Mucosa of descending colon (tissue), 3 donors: ENCODE measurements at regions not wholly inside any gene's neighbourhood (a gene's known extent, or its start where the extent isn't known, plus 50 kb on each side); places are given as distances from the start of the nearest gene placed in this dataset.
"Not testable (repeated sequence)": the region's sequence is repeated elsewhere in the genome, so short reads cannot be mapped to it uniquely, and the experiment has no call there.

Experiments used
- ATAC-seq: fragments of 200-7000 bp; cut with Tn5 transposase; one replicate; pipeline ENCODE4 v1.9.1; 2020; ENCODE audit warnings: mild to moderate bottlenecking, moderate library complexity
- DNase-seq, 3 donors: peaks; one replicate each; pipeline ENCODE4 v3.0.0-alpha.2; 2020
- H3K36me3 ChIP-seq: fragments of 200-600 bp; one replicate; pipeline ENCODE4 v1.8.0; 2021; ENCODE audit warnings: low read depth, mild to moderate bottlenecking
- H3K4me1 ChIP-seq: fragments of 200-600 bp; one replicate; pipeline ENCODE4 v1.8.0; 2021; ENCODE audit warnings: low read depth, mild to moderate bottlenecking
- H3K4me3 ChIP-seq: fragments of 200-600 bp; one replicate; pipeline ENCODE4 v1.8.0; 2021; ENCODE audit warnings: mild to moderate bottlenecking
- H3K9me3 ChIP-seq: fragments of 200-600 bp; one replicate; pipeline ENCODE4 v1.8.0; 2021; ENCODE audit warnings: mild to moderate bottlenecking
- CTCF ChIP-seq: fragments of 200-600 bp; IDR thresholded peaks from one replicate; pipeline ENCODE4 v1.8.0; 2022; ENCODE audit warnings: antibody characterized with exemption, mild to moderate bottlenecking
- intact Hi-C, 2 donors: fragments of 100-400 bp; cut with DNase I in 1 of 2; cut with micrococcal nuclease in 1 of 2; formaldehyde crosslinking; loops; one replicate each; pipeline versions ENCODE4 v1.11.0 to v1.11.1; 2022; cut with DNase I, micrococcal nuclease
- donor health status: DM: no; HTN: no; CAD: no; lungs with moderate emphysema.
- donor health status: DM: no; HTN: no; CAD: no.
- donor health status: DM: no; HTN: yes; CAD: no.

- H3K36me3 ChIP-seq = no peaks in the 10 kb centered on the region
- TF ChIP-seq CTCF = no peak
- H3K4me1 ChIP-seq = no peaks in the 10 kb centered on the region
- H3K4me3 ChIP-seq = no peak overlapping the region
- H3K9me3 ChIP-seq = peaks cover 2% of the 10 kb centered on the region
- intact Hi-C loops = no loop called here
- no peak for ATAC-seq
- DNase-seq = no peak
Measured at GRCh38 chr6:96433950-96434349, 87.7 kb upstream of the UFL1 start.

GRCh38 chr6:96436398-96436797, 85.2 kb upstream of the UFL1 start:
- no peak for ATAC-seq
- Histone ChIP-seq H3K36me3 (no peaks in the 10 kb centered on the region), H3K9me3 (peaks cover 2% of the 10 kb centered on the region), H3K4me3 (no peak overlapping the region), H3K4me1 (no peaks in the 10 kb centered on the region)
- TF ChIP-seq CTCF = no peak
- no peak for DNase-seq
- intact Hi-C loops = no loop called here

- intact Hi-C loops, ATAC-seq, H3K9me3 ChIP-seq, H3K4me1 ChIP-seq, H3K36me3 ChIP-seq, H3K4me3 ChIP-seq, DNase-seq: not testable (repeated sequence)
Measured at GRCh38 chr6:96437228-96437627, 84.4 kb upstream of the UFL1 start.

- Histone ChIP-seq H3K4me1 (no peaks in the 10 kb centered on the region), H3K4me3 (no peak overlapping the region), H3K36me3 (no peaks in the 10 kb centered on the region), H3K9me3 (no peaks in the 10 kb centered on the region)
- DNase-seq (peak in 1 of 3 donors; percentile 6), ATAC-seq (no peak)
- TF ChIP-seq CTCF = no peak
- intact Hi-C loops = no loop called here
Measured at GRCh38 chr6:96450082-96450769, 71.4 kb upstream of the UFL1 start.

- DNase-seq (no peak), ATAC-seq (no peak)
- Histone ChIP-seq H3K36me3 (no peaks in the 10 kb centered on the region), H3K9me3 (no peaks in the 10 kb centered on the region), H3K4me1 (no peaks in the 10 kb centered on the region), H3K4me3 (no peak overlapping the region)
- intact Hi-C loops = no loop called here
- no peak for TF ChIP-seq CTCF
Measured at GRCh38 chr6:96450770-96451130, 70.9 kb upstream of the UFL1 start.

GRCh38 chr6:96458771-96459170, 62.8 kb upstream of the UFL1 start:
- ATAC-seq = no peak

More at GRCh38 chr6:96458771-96459170, 62.8 kb upstream of the UFL1 start:
- TF ChIP-seq CTCF = no peak
- no peaks in the 10 kb centered on the region for H3K9me3 ChIP-seq
- no peak overlapping the region for H3K4me3 ChIP-seq
- no peaks in the 10 kb centered on the region for H3K4me1 ChIP-seq
- no peak for DNase-seq
- no peaks in the 10 kb centered on the region for H3K36me3 ChIP-seq
- intact Hi-C loops = no loop called here
